ENCODE measurements at regions not wholly inside any gene's neighbourhood (a gene's known extent, or its start where the extent isn't known, plus 50 kb on each side); places are given as distances from the start of the nearest gene placed in this dataset.

DNA sequence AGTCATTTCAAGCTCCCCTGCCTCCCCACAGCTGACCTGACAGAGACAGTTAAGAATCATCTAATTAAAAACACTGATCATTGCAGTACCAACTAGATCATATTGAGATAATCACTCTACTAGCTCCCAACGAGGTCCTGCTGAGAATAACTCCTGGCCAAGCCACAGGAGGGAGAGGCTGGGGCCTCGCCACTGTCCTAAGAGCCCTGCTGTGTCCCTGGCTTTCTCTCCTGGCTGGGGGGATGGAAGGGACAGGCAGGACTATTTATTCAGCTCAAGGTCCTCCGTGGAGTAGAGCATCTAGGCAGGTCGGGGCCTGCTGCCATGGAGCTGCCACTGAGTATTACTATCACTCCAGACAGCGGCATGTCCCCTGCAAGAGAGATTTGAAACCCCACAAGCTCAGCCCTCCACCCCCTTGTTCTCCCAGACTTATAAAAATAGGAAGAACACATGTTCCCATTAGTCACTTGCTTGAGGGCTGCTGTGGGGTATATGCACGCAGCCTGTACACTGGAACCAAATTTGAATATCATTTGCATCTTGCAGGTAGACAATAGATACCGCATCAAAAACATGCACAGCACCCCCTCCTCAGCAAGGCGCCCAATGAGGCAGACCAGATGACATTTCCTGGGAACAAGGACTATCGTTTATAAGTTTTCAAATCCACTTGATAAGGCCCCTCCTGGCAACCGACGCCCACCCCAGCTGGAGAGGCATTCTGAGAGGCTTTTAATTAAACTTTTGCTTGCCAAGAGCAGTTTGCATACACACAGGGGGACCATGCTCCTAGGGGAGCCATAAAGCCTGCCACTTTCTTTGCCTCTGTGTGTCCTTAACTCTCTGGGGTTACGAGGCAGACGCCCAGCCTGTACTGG lies 385.2 kb upstream of the ZFHX3 start:
- Mint-ChIP-seq H3K36me3 (ENCODE audit: low read depth) (no peaks in the 10 kb centered on the region), H3K4me3 (no peak overlapping the region), H3K9me3 (no peaks in the 10 kb centered on the region), H3K4me1 (peaks cover 27% of the 10 kb centered on the region), H3K27me3 (ENCODE audit: low read depth) (peaks cover 4% of the 10 kb centered on the region), H3K27ac (no peak overlapping the region)
- TF ChIP-seq, protein P1, sequence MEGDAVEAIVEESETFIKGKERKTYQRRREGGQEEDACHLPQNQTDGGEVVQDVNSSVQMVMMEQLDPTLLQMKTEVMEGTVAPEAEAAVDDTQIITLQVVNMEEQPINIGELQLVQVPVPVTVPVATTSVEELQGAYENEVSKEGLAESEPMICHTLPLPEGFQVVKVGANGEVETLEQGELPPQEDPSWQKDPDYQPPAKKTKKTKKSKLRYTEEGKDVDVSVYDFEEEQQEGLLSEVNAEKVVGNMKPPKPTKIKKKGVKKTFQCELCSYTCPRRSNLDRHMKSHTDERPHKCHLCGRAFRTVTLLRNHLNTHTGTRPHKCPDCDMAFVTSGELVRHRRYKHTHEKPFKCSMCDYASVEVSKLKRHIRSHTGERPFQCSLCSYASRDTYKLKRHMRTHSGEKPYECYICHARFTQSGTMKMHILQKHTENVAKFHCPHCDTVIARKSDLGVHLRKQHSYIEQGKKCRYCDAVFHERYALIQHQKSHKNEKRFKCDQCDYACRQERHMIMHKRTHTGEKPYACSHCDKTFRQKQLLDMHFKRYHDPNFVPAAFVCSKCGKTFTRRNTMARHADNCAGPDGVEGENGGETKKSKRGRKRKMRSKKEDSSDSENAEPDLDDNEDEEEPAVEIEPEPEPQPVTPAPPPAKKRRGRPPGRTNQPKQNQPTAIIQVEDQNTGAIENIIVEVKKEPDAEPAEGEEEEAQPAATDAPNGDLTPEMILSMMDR (IDR thresholded peaks at IDR 0.05; ENCODE audit: unreplicated experiment in 3 of 3) = no peak

DNA sequence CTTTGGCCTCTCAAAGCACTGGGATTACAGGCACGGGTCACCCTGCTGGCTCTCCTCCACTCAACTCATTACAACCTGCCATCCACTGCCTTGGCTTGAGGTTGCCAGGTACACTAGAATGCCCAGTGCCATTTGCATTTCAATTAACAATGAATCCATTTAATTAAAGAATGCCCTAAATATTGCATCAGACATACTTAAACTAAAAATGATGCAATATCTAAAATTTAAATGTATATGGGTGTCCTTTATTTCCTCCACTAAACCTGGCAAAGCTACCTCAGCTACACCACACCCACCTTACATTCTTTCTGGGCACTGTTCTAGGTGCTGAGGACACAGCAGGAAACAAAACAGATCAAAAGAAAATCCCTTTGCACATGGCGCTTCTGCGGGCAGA lies 382.2 kb upstream of the ZFHX3 start:
- peaks cover 38% of the 10 kb centered on the region for H3K4me1 Mint-ChIP-seq
- H3K27me3 Mint-ChIP-seq (ENCODE audit: low read depth) = peaks cover 4% of the 10 kb centered on the region
- no peaks in the 10 kb centered on the region for H3K9me3 Mint-ChIP-seq
- no peak overlapping the region for H3K4me3 Mint-ChIP-seq
- no peak overlapping the region for H3K27ac Mint-ChIP-seq
- TF ChIP-seq, protein P1 (IDR thresholded peaks at IDR 0.05; ENCODE audit: unreplicated experiment in 3 of 3) = no peak
- H3K36me3 Mint-ChIP-seq (ENCODE audit: low read depth) = no peaks in the 10 kb centered on the region

DNA sequence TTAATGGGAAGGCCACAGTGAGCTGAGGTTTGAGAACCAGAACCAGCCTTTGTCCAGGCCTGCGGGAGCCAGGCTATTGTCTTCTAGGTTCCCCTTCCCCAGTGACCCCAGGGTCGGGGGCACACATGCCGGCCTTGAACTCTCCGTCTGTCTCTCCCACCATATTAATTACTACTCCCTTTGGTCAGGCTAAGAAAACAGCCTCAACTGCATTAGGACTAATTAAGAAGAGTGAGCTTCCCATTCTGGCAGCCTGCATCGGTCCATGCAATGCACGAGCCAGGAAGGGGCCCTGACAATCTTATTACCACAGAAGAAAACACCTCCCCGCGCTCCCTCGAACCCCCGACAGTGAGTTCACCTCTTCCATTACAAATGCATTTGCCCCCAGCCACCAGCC lies 380.2 kb upstream of the ZFHX3 start:
- Mint-ChIP-seq H3K27me3 (ENCODE audit: low read depth) (peaks cover 8% of the 10 kb centered on the region), H3K36me3 (ENCODE audit: low read depth) (no peaks in the 10 kb centered on the region), H3K9me3 (no peaks in the 10 kb centered on the region), H3K4me1 (peaks cover 34% of the 10 kb centered on the region), H3K27ac (peak overlapping the region in 1 of 3 experiments; percentile 24), H3K4me3 (no peak overlapping the region)
- TF ChIP-seq, protein P1 (IDR thresholded peaks at IDR 0.05; ENCODE audit: unreplicated experiment in 3 of 3) = no peak

DNA sequence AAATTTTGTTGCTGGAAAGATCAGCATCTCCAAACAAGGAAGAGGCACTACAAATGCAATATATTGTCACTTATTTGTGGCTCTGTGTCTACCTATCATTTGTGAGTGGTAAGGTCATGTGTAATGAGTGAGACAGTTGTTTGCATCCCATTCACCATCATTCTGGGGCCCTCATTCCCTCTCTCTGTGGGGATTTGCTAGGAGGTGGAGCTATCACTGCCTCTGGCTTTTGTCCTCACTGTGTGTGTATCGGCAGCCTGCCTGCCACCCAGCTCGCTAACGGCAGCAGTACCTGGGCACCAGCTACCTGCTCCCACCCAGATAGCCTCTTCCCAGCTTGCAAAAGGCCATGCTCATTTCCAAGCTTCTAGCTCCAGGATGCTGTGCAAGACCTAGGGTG lies 379.2 kb upstream of the ZFHX3 start:
- TF ChIP-seq, protein P1 (IDR thresholded peaks at IDR 0.05; ENCODE audit: unreplicated experiment in 3 of 3) = no peak
- H3K4me1 Mint-ChIP-seq = peaks cover 24% of the 10 kb centered on the region
- no peaks in the 10 kb centered on the region for H3K36me3 Mint-ChIP-seq (ENCODE audit: low read depth)
- H3K4me3 Mint-ChIP-seq = no peak overlapping the region
- H3K27me3 Mint-ChIP-seq (ENCODE audit: low read depth) = peaks cover 6% of the 10 kb centered on the region
- no peak overlapping the region for H3K27ac Mint-ChIP-seq
- H3K9me3 Mint-ChIP-seq = peaks cover 2% of the 10 kb centered on the region

DNA sequence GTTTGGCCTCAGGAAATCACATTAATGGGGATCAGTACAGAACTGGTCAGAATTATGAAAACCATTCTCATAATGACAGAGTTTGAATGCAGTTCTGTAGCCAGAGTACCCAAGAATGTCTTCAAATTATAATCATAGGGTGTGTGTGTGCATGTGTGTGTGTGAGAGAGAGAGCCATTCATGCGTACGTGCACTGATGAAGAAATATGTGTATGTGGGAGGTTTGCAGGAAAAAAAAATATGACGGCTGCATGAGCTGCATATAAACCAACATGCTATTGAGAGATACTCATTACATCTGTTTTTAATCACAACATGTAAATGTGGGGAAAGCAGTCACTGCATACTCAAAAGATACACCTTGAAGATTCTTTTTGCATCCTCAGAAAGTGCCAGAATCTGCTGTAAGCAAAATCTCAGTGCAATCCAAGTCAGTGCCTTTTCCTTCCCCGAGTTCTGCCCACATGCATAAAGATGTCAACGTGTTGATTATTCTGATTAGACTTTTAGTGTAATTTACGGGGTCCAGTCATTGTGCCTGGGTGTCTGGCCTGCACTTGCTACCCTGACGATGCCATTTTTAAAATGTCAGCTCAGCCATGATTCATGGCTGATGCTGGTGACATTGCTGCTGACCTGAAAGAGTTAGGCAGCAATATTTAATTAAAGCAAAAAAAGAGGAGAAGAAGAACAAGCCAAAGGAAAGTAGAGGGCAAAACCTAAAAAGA lies 378.7 kb upstream of the ZFHX3 start:
- Mint-ChIP-seq H3K4me1 (peaks cover 21% of the 10 kb centered on the region), H3K4me3 (no peak overlapping the region), H3K9me3 (peaks cover 2% of the 10 kb centered on the region), H3K36me3 (ENCODE audit: low read depth) (no peaks in the 10 kb centered on the region), H3K27ac (peak overlapping the region in 2 of 3 experiments; percentile 24 to 34), H3K27me3 (ENCODE audit: low read depth) (peaks cover 6% of the 10 kb centered on the region)
- TF ChIP-seq, protein P1 (IDR thresholded peaks at IDR 0.05; ENCODE audit: unreplicated experiment in 3 of 3) = no peak

Measured in nephron (organoid).